OCI-LY3 (cell line): ENCODE measurements at regions not wholly inside any gene's neighbourhood (a gene's known extent, or its start where the extent isn't known, plus 50 kb on each side); places are given as distances from the start of the nearest gene placed in this dataset.

ENCODE experiments used
- H2AFZ ChIP-seq: fragments of 200-600, 300-600 bp; shearing (Covaris generic); 2 replicates; pipeline ENCODE4 v1.6.0; 2014; ENCODE audit warnings: antibody characterized with exemption, low read depth, low read length
- H3K27ac ChIP-seq: fragments of 200-600, 300-600 bp; sonication (generic); 2 replicates; pipeline ENCODE4 v1.5.1; 2014; ENCODE audit warnings: mild to moderate bottlenecking, low read length, moderate library complexity, mixed read lengths
- H3K27me3 ChIP-seq: fragments of 200-600, 300-600 bp; sonication (generic); 2 replicates; pipeline ENCODE4 v1.6.1; 2014; ENCODE audit warnings: low read depth, low read length, mixed read lengths
- H3K36me3 ChIP-seq: fragments of 200-600, 300-600 bp; sonication (generic); replicated peaks from 2 replicates; pipeline ENCODE3; 2014; ENCODE audit warnings: low read depth, low read length, mixed read lengths
- H3K4me1 ChIP-seq: fragments of 300-600, 200-600 bp; sonication (generic); 2 replicates; pipeline ENCODE4 v1.6.1; 2014; ENCODE audit warnings: low read length, mixed read lengths
- H3K4me2 ChIP-seq: fragments of 200-600, 300-600 bp; sonication (generic); 2 replicates; pipeline ENCODE4 v1.6.1; 2014; ENCODE audit warnings: low read length, mixed read lengths
- H3K4me3 ChIP-seq: fragments of 300-600, 200-600 bp; sonication (generic); 2 replicates; pipeline ENCODE4 v1.5.1; 2014; ENCODE audit warnings: antibody characterized with exemption, mild to moderate bottlenecking, low read length, moderate library complexity
- H3K79me2 ChIP-seq: fragments of 300-600, 200-600 bp; shearing (Covaris generic); 2 replicates; pipeline ENCODE4 v1.6.1; 2014; ENCODE audit warnings: mild to moderate bottlenecking, low read length, mixed read lengths
- H3K9ac ChIP-seq: fragments of 300-600, 200-600 bp; shearing (Covaris generic); 2 replicates; pipeline ENCODE4 v1.6.0; 2014; ENCODE audit warnings: mild to moderate bottlenecking, low read length, moderate library complexity
- H3K9me3 ChIP-seq: fragments of 200-600, 300-600 bp; shearing (Covaris generic); 2 replicates; pipeline ENCODE4 v1.6.1; 2014; ENCODE audit warnings: low read length, mixed read lengths; ENCODE audit not compliant: insufficient read depth
- H4K20me1 ChIP-seq: fragments of 200-600, 300-600 bp; sonication (generic); 2 replicates; pipeline ENCODE4 v1.6.1; 2016; ENCODE audit warnings: low read length, mixed read lengths; ENCODE audit not compliant: insufficient read depth
- CTCF ChIP-seq: fragments of 200-600, 300-600 bp; sonication (generic); IDR thresholded peaks from 2 replicates; pipeline ENCODE4 v1.5.1; 2014; ENCODE audit warnings: antibody characterized with exemption, low read length, low read depth
- EZH2phosphoT487 ChIP-seq: fragments of 200-600 bp; shearing (Covaris generic); IDR thresholded peaks from 2 replicates; pipeline ENCODE4 v1.6.1; 2018; ENCODE audit warnings: antibody characterized with exemption, mixed run types, low read depth

- Histone ChIP-seq H2AFZ (no peak overlapping the region), H3K4me2 (no peak overlapping the region), H3K9me3 (no peaks in the 10 kb centered on the region), H3K9ac (no peak overlapping the region), H3K27me3 (no peaks in the 10 kb centered on the region), H4K20me1 (no peaks in the 10 kb centered on the region), H3K79me2 (no peaks in the 10 kb centered on the region), H3K36me3 (no peaks in the 10 kb centered on the region), H3K4me3 (no peak overlapping the region), H3K4me1 (no peaks in the 10 kb centered on the region), H3K27ac (no peak overlapping the region)
- TF ChIP-seq CTCF = no peak
These were observed 329.1 kb downstream of the LRRIQ3 start for GRCh38 chr1:73868810-73869336.

GRCh38 chr1:73862355-73862754 lies 335.6 kb downstream of the LRRIQ3 start:
- TF ChIP-seq EZH2phosphoT487 (no peak), CTCF (no peak)
- Histone ChIP-seq H3K36me3 (no peaks in the 10 kb centered on the region), H3K4me3 (no peak overlapping the region), H3K27me3 (no peaks in the 10 kb centered on the region), H3K27ac (no peak overlapping the region), H4K20me1 (no peaks in the 10 kb centered on the region), H2AFZ (no peak overlapping the region), H3K4me1 (peaks cover 9% of the 10 kb centered on the region), H3K4me2 (no peak overlapping the region), H3K9me3 (no peaks in the 10 kb centered on the region), H3K79me2 (no peaks in the 10 kb centered on the region), H3K9ac (no peak overlapping the region)

- no peaks in the 10 kb centered on the region for H3K27me3 ChIP-seq
- H3K4me2 ChIP-seq = no peak overlapping the region
- H3K79me2 ChIP-seq = no peaks in the 10 kb centered on the region
- no peak overlapping the region for H3K9ac ChIP-seq
- H3K4me1 ChIP-seq = peaks cover 9% of the 10 kb centered on the region
- no peak overlapping the region for H2AFZ ChIP-seq
- TF ChIP-seq CTCF = no peak
- no peak for TF ChIP-seq EZH2phosphoT487
- H3K36me3 ChIP-seq = no peaks in the 10 kb centered on the region
- H4K20me1 ChIP-seq = no peaks in the 10 kb centered on the region
- no peaks in the 10 kb centered on the region for H3K9me3 ChIP-seq
- H3K27ac ChIP-seq = no peak overlapping the region
- no peak overlapping the region for H3K4me3 ChIP-seq
These were observed 337.5 kb downstream of the LRRIQ3 start for GRCh38 chr1:73860421-73860950.

- no peak overlapping the region for H2AFZ ChIP-seq
- TF ChIP-seq EZH2phosphoT487 (no peak), CTCF (no peak)
These were observed 338.7 kb downstream of the LRRIQ3 start for GRCh38 chr1:73859227-73859626.

More at GRCh38 chr1:73859227-73859626, 338.7 kb downstream of the LRRIQ3 start:
- Histone ChIP-seq H3K79me2 (no peaks in the 10 kb centered on the region), H3K4me3 (no peak overlapping the region), H4K20me1 (no peaks in the 10 kb centered on the region), H3K27me3 (no peaks in the 10 kb centered on the region), H3K36me3 (no peaks in the 10 kb centered on the region), H3K9me3 (no peaks in the 10 kb centered on the region), H3K4me2 (no peak overlapping the region), H3K4me1 (peaks cover 9% of the 10 kb centered on the region), H3K27ac (no peak overlapping the region), H3K9ac (no peak overlapping the region)
